ENCODE measurements at regions not wholly inside any gene's neighbourhood (a gene's known extent, or its start where the extent isn't known, plus 50 kb on each side); places are given as distances from the start of the nearest gene placed in this dataset.
A peak's percentile ranks its signal among the peaks of the same experiment; 100 is the strongest.
"Not testable (repeated sequence)": the region's sequence is repeated elsewhere in the genome, so short reads cannot be mapped to it uniquely, and the experiment has no call there.

- DNase-seq (ENCODE audit: low spot score), result no peak
Measured at GRCh38 chr6:1445650-1446330, 56.4 kb downstream of the FOXF2 start.

- DNase-seq (ENCODE audit: low spot score), result no peak
Measured at GRCh38 chr6:1449896-1450295, 60.5 kb downstream of the FOXF2 start.

GRCh38 chr6:1453024-1453423 is 63.6 kb downstream of the FOXF2 start:
- DNase-seq (ENCODE audit: low spot score), result no peak

- DNase-seq (ENCODE audit: low spot score), result not testable (repeated sequence)
Measured at GRCh38 chr6:1456816-1457215, 67.4 kb downstream of the FOXF2 start.

GRCh38 chr6:1461207-1461606 is 71.8 kb downstream of the FOXF2 start:
- DNase-seq (ENCODE audit: low spot score), result peak; percentile 47

DNA sequence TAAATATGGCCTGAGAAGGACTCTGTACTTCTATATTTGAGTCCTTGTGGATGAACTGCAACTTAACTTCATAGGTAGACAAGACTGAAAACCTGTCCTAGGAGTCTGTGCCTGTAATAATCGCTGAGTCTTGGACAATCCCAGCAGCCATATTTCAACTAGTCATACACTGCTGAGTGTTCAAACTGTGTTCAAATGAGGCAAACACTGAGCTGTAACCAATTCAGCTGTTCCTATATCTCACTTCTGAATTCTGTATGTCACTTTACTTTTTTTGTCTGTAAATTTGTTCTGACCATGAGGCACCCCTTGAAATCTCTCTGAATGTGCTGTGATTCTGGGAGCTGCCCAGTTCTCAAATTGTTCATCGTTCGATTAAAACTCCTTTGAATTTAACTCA is 72.4 kb downstream of the FOXF2 start:
- no peak for DNase-seq (ENCODE audit: low spot score)

GRCh38 chr6:1463275-1463674 is 73.9 kb downstream of the FOXF2 start:
- no peak for DNase-seq (ENCODE audit: low spot score)

DNA sequence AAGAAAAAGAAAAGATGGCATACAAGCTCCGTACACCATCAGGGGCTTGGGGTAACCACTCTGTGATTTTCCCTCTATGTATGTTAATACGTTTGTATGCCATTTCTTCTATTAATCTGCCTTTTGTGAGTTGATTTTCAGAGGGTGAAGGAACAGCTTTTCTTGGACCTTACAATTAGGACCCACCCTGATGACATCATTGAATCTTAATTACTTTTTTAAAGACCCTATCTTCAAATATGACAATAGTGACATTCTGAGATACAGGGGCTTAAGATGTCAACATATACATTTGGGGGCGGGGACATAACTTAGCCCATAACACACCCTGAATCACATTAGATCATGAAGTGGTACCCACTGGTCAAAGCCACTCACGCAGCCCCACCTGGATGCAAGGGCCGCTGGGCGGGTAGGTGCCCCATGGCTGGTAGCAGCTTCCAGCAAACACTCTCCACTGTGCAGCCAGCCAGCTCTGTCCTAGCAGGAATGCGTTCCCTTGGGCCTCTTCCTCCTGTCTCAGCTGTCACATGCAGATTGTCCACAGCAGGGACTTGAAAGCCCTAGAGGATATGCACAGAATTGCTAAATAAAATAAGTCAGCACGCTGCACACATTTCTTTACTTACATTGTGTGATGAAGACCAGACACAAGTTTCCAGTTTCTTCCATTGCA is 74.5 kb downstream of the FOXF2 start:
- no peak for DNase-seq (ENCODE audit: low spot score)

DNA sequence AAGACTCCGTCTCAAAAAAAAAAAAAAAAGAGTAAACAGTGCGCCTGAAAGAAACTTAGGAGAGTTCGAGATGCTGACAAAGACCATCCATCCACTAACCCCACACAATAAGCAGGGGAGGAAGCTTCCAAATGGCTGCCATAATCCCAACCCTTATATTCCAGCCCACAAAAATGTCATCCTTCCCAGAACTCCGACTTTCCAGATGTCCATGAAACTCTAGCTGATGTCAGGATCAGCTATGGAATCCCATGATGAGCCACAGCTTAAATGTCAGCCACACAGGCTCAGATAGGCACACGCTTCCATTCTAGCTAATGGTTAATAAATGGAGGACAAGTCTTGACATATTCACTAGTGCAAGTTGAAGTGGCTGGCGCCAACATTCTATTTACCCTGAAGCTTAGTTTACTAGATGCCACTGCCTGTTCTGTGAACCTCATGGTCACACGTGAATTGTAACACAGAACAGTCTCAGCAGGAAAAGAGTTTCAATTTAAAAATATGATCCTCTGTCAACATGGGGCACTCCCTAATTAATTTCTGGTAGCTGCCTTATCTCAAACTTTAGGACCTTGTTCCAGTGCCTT is 75.5 kb downstream of the FOXF2 start:
- DNase-seq (ENCODE audit: low spot score), result no peak

DNA sequence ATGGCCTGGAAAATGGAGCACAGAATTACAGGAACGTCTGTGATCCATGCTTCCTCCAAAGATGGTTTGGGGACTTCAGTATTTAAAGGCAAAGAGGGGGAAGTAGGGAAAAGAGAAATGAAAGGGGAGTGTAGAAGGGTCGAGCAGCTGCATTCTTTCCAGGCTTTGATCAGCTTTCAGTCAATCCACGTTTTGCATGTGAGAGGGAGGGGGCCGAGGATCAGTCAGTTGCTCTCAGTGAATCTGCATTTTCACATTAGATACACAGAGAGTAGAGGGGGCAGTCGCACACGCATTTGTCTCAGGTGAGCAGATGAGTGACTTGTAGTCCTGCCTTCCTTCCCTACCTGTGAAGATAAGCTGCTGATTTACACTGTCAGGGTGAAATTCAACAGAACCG is 78.8 kb downstream of the FOXF2 start:
- DNase-seq (ENCODE audit: low spot score), result no peak

DNA sequence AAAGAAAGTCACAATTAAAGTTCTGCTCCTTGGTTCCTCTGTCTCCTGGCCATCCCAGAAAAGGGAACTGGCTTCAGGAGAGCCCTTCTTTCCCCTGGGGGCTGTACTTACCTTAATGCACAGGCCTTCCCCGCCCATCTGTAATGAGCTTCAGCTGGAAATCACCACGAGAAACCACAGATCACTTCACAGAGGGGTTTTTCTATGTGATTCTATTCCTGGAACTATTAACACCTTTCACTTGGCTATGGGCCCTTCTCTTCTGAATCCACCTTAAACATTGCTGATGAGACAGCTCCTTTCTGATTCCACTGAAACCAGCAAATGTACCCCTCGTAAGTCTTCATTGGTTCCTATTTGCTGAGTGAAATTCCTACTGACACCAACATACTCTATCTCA is 80.7 kb downstream of the FOXF2 start:
- no peak for DNase-seq (ENCODE audit: low spot score)

DNA sequence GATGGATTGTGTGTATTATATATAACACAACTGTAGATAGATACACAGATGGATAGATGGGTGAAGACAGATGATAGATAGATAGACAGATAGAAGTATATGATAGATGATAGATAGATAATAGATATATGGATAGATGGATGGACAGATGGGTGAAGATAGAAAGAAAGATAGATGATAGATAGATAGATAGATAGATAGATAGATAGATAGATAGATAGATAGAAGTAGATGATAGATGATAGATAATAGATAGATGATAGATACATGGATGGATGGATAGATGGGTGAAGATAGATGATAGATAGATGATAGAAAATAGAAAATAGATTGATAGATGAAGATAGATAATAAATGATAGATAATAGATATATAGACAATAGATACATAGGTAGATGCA is 83.3 kb downstream of the FOXF2 start:
- DNase-seq (ENCODE audit: low spot score), result no peak

DNA sequence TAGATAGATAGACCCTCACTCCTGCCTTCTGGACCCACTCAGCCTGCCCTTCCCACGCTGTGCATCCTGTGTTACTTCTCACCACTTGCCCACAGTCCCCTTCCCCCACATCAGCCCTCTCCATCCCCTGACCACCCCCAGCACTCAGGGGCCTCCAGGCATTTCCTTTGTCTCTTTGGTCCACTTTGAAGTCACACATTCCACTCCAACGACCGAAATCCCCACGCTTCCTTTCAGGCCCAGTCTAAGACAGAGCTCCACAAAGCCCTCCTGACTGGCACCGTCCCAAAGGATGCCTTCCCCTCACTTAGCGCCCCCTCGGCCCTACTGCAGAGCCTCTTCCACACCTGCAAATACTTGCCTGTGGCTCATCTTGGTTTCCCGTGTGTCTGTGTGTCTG is 83.8 kb downstream of the FOXF2 start:
- no peak for DNase-seq (ENCODE audit: low spot score)

GRCh38 chr6:1473598-1473997 is 84.2 kb downstream of the FOXF2 start:
- no peak for DNase-seq (ENCODE audit: low spot score)

GRCh38 chr6:1474205-1474604 is 84.8 kb downstream of the FOXF2 start:
- no peak for DNase-seq (ENCODE audit: low spot score)

- DNase-seq (ENCODE audit: low spot score), result no peak
Measured at GRCh38 chr6:1475174-1475573, 85.8 kb downstream of the FOXF2 start.

- DNase-seq (ENCODE audit: low spot score), result no peak
Measured at GRCh38 chr6:1477432-1478090, 88.2 kb downstream of the FOXF2 start.

GRCh38 chr6:1478163-1478826 is 88.9 kb downstream of the FOXF2 start:
- DNase-seq (ENCODE audit: low spot score), result not testable (repeated sequence)

DNA sequence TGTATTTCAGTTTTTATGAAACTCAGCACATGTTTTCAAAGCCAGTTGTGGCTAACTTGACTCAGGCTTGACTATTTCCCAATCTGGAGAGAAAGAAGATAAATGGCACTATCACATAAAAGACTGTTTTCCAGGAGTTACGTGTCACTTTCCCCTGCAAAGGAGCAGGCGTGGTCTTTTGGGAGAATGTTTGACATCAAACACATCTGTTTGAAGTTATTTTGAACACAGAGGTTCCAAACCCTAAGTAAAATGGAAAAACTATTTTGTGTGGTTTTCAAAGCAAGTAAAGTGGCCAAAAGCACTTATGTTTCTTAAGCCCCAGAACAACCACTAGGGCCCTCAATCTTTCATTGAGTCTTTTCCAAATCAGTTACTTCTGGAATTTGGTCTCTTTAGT is 89.7 kb downstream of the FOXF2 start:
- peak; percentile 84 for DNase-seq (ENCODE audit: low spot score)

- no peak for DNase-seq (ENCODE audit: low spot score)
Measured at GRCh38 chr6:1479601-1480221, 90.3 kb downstream of the FOXF2 start.

DNA sequence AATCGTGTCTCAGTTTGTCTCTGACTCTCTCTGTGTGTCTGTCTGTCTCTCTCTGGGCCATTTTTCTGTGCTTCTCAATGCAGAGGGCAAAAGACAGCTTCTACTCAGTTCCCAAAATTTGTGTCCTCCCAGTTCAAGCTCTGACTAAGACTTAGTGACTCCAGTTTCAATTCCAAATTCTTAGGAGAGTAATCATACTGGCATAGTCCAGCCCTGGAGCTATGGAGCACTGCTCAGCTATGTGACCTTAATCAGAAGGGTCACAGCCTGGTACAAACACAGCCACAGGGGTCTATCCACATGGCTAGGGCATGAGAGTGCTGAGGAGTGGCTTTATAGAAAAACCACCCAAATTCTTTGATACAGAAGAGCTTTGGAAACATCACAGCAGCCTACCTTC is 91.9 kb downstream of the FOXF2 start:
- DNase-seq (ENCODE audit: low spot score), result peak; percentile 90
